RWPE2 (cell line): ENCODE measurements at regions not wholly inside any gene's neighbourhood (a gene's known extent, or its start where the extent isn't known, plus 50 kb on each side); places are given as distances from the start of the nearest gene placed in this dataset.

ENCODE experiments used
- ATAC-seq: fragments of 200-7000 bp; cut with Tn5 transposase; 3 replicates; pipeline ENCODE4 v1.9.1; 2021; ENCODE audit warnings: low read depth
- DNase-seq: peaks from one replicate; pipeline ENCODE4 v3.0.0-alpha.2; 2020; ENCODE audit warnings: low spot score
- H3K27ac ChIP-seq: fragments of 450-650 bp; 2 replicates; pipeline ENCODE4 v1.5.1; 2017; ENCODE audit warnings: mild to moderate bottlenecking; ENCODE audit not compliant: poor library complexity, severe bottlenecking
- H3K27me3 ChIP-seq: fragments of 250-450 bp; sonication (Bioruptor Pico); 2 replicates; pipeline ENCODE4 v1.5.1; 2021; ENCODE audit warnings: mild to moderate bottlenecking, moderate library complexity; ENCODE audit not compliant: insufficient read depth, poor library complexity, severe bottlenecking
- H3K36me3 ChIP-seq: fragments of 250-450 bp; sonication (Bioruptor Pico); 2 replicates; pipeline ENCODE4 v1.5.1; 2020; ENCODE audit warnings: low read depth, mild to moderate bottlenecking, moderate library complexity
- H3K4me1 ChIP-seq: fragments of 250-450 bp; sonication (Bioruptor Pico); 2 replicates; pipeline ENCODE4 v1.5.1; 2021; ENCODE audit warnings: mild to moderate bottlenecking, moderate library complexity; ENCODE audit not compliant: insufficient read depth, poor library complexity, severe bottlenecking
- H3K4me3 ChIP-seq: fragments of 250-450 bp; sonication (Bioruptor Pico); 2 replicates; pipeline ENCODE4 v1.5.1; 2021; ENCODE audit warnings: mild to moderate bottlenecking, moderate library complexity; ENCODE audit not compliant: severe bottlenecking
- H3K9me3 ChIP-seq: fragments of 250-450 bp; sonication (Bioruptor Pico); 2 replicates; pipeline ENCODE4 v1.5.1; 2021; ENCODE audit warnings: mild to moderate bottlenecking, moderate library complexity; ENCODE audit not compliant: severe bottlenecking
- TF ChIP-seq, protein P1 (sequence below): fragments of 450-650 bp; IDR thresholded peaks from one replicate; pipeline ENCODE4 v1.5.1; 2017; ENCODE audit warnings: mild to moderate bottlenecking, moderate library complexity; ENCODE audit not compliant: poor library complexity, severe bottlenecking

DNA sequence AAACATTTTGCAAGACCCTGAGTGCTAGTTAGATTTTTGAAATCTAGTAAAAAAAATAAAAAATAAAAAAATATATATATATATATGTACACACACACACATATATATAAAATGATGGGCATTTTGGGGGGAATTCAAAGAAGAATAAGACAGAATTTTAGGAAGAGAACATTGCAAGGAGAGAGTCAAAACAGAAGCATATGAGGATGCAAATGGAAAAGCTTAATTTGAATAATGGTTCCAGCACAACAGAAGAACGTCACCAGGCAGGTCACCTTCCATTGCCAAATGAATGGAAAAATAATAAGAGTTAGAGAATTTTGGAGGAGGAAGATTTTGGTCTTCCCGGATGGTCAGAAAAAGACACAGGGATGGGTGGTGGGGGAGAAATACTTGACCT is 1097.2 kb downstream of the BCL11A start:
- no peak for ATAC-seq
- Histone ChIP-seq H3K27me3 (no peaks in the 10 kb centered on the region), H3K36me3 (no peaks in the 10 kb centered on the region), H3K4me1 (no peaks in the 10 kb centered on the region), H3K27ac (no peak overlapping the region), H3K9me3 (no peaks in the 10 kb centered on the region), H3K4me3 (no peak overlapping the region)
- TF ChIP-seq, protein P1, sequence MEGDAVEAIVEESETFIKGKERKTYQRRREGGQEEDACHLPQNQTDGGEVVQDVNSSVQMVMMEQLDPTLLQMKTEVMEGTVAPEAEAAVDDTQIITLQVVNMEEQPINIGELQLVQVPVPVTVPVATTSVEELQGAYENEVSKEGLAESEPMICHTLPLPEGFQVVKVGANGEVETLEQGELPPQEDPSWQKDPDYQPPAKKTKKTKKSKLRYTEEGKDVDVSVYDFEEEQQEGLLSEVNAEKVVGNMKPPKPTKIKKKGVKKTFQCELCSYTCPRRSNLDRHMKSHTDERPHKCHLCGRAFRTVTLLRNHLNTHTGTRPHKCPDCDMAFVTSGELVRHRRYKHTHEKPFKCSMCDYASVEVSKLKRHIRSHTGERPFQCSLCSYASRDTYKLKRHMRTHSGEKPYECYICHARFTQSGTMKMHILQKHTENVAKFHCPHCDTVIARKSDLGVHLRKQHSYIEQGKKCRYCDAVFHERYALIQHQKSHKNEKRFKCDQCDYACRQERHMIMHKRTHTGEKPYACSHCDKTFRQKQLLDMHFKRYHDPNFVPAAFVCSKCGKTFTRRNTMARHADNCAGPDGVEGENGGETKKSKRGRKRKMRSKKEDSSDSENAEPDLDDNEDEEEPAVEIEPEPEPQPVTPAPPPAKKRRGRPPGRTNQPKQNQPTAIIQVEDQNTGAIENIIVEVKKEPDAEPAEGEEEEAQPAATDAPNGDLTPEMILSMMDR = no peak
- no peak for DNase-seq

DNA sequence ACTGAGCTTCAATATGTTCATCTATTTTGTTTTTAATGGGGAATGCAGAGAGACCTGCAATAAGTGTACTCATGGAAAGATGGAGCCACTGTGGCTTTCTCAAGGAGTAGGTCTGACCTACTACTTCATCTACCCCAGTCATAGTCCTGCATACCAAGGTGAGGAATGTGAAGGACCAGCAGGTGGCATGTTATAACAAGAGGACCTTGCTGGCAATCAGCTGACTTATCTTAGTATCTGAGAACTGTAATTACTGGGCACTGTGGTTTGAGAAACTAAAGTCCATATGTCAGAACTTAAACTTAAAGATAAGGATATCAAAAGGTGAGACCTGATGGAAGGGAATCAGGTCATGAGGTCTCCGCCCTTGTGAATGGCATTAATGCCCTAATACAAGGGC is 1104.2 kb downstream of the BCL11A start:
- DNase-seq (no peak), ATAC-seq (no peak)
- Histone ChIP-seq H3K4me1 (no peaks in the 10 kb centered on the region), H3K27me3 (no peaks in the 10 kb centered on the region), H3K27ac (no peak overlapping the region), H3K4me3 (no peak overlapping the region), H3K36me3 (no peaks in the 10 kb centered on the region), H3K9me3 (no peaks in the 10 kb centered on the region)
- TF ChIP-seq, protein P1 = peak; percentile 33

DNA sequence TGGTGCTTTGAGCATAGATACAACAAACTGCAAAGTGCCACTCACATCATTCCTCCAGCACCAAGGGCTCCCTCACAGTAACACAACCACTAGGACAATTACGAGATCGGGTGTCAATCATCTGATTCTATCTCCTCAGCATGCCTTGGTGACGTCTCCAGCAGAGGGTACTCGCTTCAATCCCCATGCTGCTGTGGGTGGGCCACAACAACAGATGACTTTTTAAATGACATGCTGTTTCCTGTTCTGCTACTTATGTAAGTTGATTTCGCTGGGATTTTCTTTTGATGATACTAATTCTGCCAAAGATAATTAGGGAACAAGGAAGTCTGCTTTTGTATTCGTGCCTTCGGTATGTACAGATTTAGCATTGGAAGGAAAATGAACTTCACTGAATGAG is 1113.0 kb downstream of the BCL11A start:
- TF ChIP-seq, protein P1 = no peak
- DNase-seq = no peak
- no peaks in the 10 kb centered on the region for H3K9me3 ChIP-seq
- H3K4me1 ChIP-seq = no peaks in the 10 kb centered on the region
- H3K4me3 ChIP-seq = no peak overlapping the region
- H3K36me3 ChIP-seq = no peaks in the 10 kb centered on the region
- H3K27me3 ChIP-seq = no peaks in the 10 kb centered on the region
- H3K27ac ChIP-seq = no peak overlapping the region
- no peak for ATAC-seq

DNA sequence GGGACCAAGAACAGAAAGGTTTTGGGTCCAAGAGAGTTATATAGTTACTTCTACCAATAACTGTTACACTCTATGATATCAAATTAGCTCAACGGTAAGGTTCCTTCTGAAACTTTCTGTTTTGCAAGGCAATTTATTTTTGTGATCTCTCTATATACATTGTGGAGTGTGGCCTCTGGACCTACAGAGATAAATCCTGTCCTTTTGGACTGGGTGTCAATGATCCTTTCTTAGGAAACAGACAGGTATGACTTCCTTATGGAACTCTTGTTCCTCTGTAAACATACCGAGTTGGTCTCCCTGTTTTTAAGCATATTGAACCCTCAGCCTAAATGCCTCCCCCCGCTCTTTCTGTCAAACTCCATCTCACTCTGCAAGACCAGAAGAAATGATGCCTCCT is 1117.8 kb downstream of the BCL11A start:
- no peaks in the 10 kb centered on the region for H3K36me3 ChIP-seq
- no peak for ATAC-seq
- no peak for DNase-seq
- H3K27ac ChIP-seq = no peak overlapping the region
- no peaks in the 10 kb centered on the region for H3K4me1 ChIP-seq
- TF ChIP-seq, protein P1 = no peak
- no peaks in the 10 kb centered on the region for H3K27me3 ChIP-seq
- H3K4me3 ChIP-seq = no peak overlapping the region
- no peaks in the 10 kb centered on the region for H3K9me3 ChIP-seq

DNA sequence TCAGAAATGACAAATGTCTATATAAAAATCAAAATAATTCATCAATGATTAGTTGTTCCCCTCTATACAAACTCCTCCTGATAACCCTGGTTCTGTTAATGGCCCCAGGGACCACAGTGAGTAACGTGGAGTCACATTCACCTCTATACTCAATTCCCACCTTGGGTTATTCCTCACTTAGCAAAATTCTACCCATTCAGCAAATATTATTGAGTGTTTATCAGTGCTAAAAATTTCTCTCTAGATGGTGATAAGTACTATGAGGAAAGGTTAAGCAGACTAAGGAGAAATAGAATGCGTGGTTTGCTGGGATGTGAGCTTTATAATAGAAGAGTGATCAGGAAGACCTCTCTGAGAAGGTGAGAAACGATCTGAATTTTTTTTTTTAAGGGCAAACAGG is 1124.5 kb downstream of the BCL11A start:
- ATAC-seq = no peak
- no peaks in the 10 kb centered on the region for H3K9me3 ChIP-seq
- DNase-seq = no peak
- H3K27me3 ChIP-seq = no peaks in the 10 kb centered on the region
- no peaks in the 10 kb centered on the region for H3K36me3 ChIP-seq
- no peaks in the 10 kb centered on the region for H3K4me1 ChIP-seq
- TF ChIP-seq, protein P1 = no peak
- no peak overlapping the region for H3K4me3 ChIP-seq
- no peak overlapping the region for H3K27ac ChIP-seq
